Fibroblast of lung (primary cell): ENCODE measurements at regions not wholly inside any gene's neighbourhood (a gene's known extent, or its start where the extent isn't known, plus 50 kb on each side); places are given as distances from the start of the nearest gene placed in this dataset.

ENCODE experiments used
- DNase-seq, 2 donors: peaks; one replicate each; pipeline versions ENCODE4 v3.0.0 to v3.0.0-alpha.2; 2010; ENCODE audit warnings: low read depth in 2 of 2
- H2AFZ ChIP-seq: 2 replicates; pipeline ENCODE4 v1.5.1; 2012; ENCODE audit warnings: low read length, control low read depth, inconsistent platforms
- H3K27ac ChIP-seq: 2 replicates; pipeline ENCODE4 v1.5.1; 2011; ENCODE audit warnings: low read length, control low read depth; ENCODE audit not compliant: insufficient read depth
- H3K27me3 ChIP-seq: 2 replicates; pipeline ENCODE4 v1.5.1; 2011; ENCODE audit warnings: mild to moderate bottlenecking, low read length; ENCODE audit not compliant: control insufficient read depth, insufficient read depth
- H3K36me3 ChIP-seq: 2 replicates; pipeline ENCODE4 v1.5.1; 2011; ENCODE audit warnings: low read length; ENCODE audit not compliant: control insufficient read depth, insufficient read depth
- H3K4me1 ChIP-seq: 2 replicates; pipeline ENCODE4 v1.5.1; 2011; ENCODE audit warnings: low read length; ENCODE audit not compliant: control insufficient read depth, insufficient read depth; ENCODE audit errors: extremely low read depth
- H3K4me2 ChIP-seq: 2 replicates; pipeline ENCODE4 v1.5.1; 2011; ENCODE audit warnings: low read length, control low read depth; ENCODE audit not compliant: insufficient read depth; ENCODE audit errors: extremely low read depth
- H3K4me3 ChIP-seq, 4 experiments: fragments of 200-600 bp in 1 of 4; sonication (generic) in 1 of 4; replicated peaks in 1 of 4; 2 replicates each; pipeline ENCODE4 v1.5.1; 2011 to 2016; ENCODE audit warnings: low read length in 4 of 4, low read depth in 3 of 4, mild to moderate bottlenecking in 3 of 4, control low read depth in 2 of 4, inconsistent platforms in 1 of 4, mixed read lengths in 1 of 4; ENCODE audit not compliant: insufficient read depth in 1 of 4; ENCODE audit errors: control extremely low read depth in 1 of 4
- H3K79me2 ChIP-seq: 2 replicates; pipeline ENCODE4 v1.5.1; 2012; ENCODE audit warnings: mild to moderate bottlenecking, low read length, inconsistent platforms; ENCODE audit not compliant: control insufficient read depth, insufficient read depth
- H3K9ac ChIP-seq: 2 replicates; pipeline ENCODE4 v1.5.1; 2011; ENCODE audit warnings: mild to moderate bottlenecking, low read length, control low read depth; ENCODE audit not compliant: insufficient read depth
- H3K9me3 ChIP-seq: 2 replicates; pipeline ENCODE4 v1.5.1; 2012; ENCODE audit warnings: low read depth, low read length; ENCODE audit not compliant: control insufficient read depth, insufficient read depth
- H4K20me1 ChIP-seq: 2 replicates; pipeline ENCODE4 v1.5.1; 2011; ENCODE audit warnings: low read length; ENCODE audit not compliant: control insufficient read depth, insufficient read depth; ENCODE audit errors: extremely low read depth
- EZH2 ChIP-seq: IDR thresholded peaks from 2 replicates; pipeline ENCODE4 v1.5.1; 2012; ENCODE audit warnings: low read length, control low read depth, mild to moderate bottlenecking; ENCODE audit errors: missing control alignments
- TF ChIP-seq, protein P1 (sequence below), 2 donors: IDR thresholded peaks in 1 of 2; conservative IDR thresholded peaks in 1 of 2; 1 replicate in 1 of 2; 2 replicates in 1 of 2; pipeline ENCODE4 v1.5.1; 2011 to 2012; ENCODE audit warnings: low read length in 2 of 2, control low read depth in 1 of 2, inconsistent platforms in 1 of 2, low read depth in 1 of 2, mild to moderate bottlenecking in 1 of 2

GRCh38 chr3:151944356-151944755, 70.9 kb downstream of the SUCNR1 start:
- Histone ChIP-seq H3K9me3 (no peaks in the 10 kb centered on the region), H3K36me3 (no peaks in the 10 kb centered on the region), H3K27ac (no peak overlapping the region), H3K79me2 (no peaks in the 10 kb centered on the region), H3K4me2 (no peak overlapping the region), H3K4me1 (peaks cover 4% of the 10 kb centered on the region), H3K27me3 (no peaks in the 10 kb centered on the region), H2AFZ (no peak overlapping the region), H3K9ac (no peak overlapping the region), H3K4me3 (no peak overlapping the region), H4K20me1 (no peaks in the 10 kb centered on the region)
- DNase-seq: no peak
- TF ChIP-seq EZH2: no peak
- TF ChIP-seq, protein P1, sequence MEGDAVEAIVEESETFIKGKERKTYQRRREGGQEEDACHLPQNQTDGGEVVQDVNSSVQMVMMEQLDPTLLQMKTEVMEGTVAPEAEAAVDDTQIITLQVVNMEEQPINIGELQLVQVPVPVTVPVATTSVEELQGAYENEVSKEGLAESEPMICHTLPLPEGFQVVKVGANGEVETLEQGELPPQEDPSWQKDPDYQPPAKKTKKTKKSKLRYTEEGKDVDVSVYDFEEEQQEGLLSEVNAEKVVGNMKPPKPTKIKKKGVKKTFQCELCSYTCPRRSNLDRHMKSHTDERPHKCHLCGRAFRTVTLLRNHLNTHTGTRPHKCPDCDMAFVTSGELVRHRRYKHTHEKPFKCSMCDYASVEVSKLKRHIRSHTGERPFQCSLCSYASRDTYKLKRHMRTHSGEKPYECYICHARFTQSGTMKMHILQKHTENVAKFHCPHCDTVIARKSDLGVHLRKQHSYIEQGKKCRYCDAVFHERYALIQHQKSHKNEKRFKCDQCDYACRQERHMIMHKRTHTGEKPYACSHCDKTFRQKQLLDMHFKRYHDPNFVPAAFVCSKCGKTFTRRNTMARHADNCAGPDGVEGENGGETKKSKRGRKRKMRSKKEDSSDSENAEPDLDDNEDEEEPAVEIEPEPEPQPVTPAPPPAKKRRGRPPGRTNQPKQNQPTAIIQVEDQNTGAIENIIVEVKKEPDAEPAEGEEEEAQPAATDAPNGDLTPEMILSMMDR (conservative IDR thresholded peaks at IDR 0.05 in 1 of 2, IDR thresholded peaks at IDR 0.05 in 1 of 2; ENCODE audit: low read depth in 1 of 2, low read length in 2 of 2): no peak

GRCh38 chr3:151946606-151947005, 73.2 kb downstream of the SUCNR1 start:
- H3K27me3 ChIP-seq: no peaks in the 10 kb centered on the region
- no peak overlapping the region for H3K27ac ChIP-seq
- no peak overlapping the region for H3K4me2 ChIP-seq
- H3K79me2 ChIP-seq: no peaks in the 10 kb centered on the region
- no peak for TF ChIP-seq EZH2
- TF ChIP-seq, protein P1 (conservative IDR thresholded peaks at IDR 0.05 in 1 of 2, IDR thresholded peaks at IDR 0.05 in 1 of 2; ENCODE audit: low read depth in 1 of 2, low read length in 2 of 2): no peak
- H3K9me3 ChIP-seq: no peaks in the 10 kb centered on the region
- H3K36me3 ChIP-seq: no peaks in the 10 kb centered on the region
- no peaks in the 10 kb centered on the region for H3K4me1 ChIP-seq
- H3K9ac ChIP-seq: no peak overlapping the region
- no peaks in the 10 kb centered on the region for H4K20me1 ChIP-seq
- H3K4me3 ChIP-seq: no peak overlapping the region
- no peak for DNase-seq
- H2AFZ ChIP-seq: no peak overlapping the region

DNA sequence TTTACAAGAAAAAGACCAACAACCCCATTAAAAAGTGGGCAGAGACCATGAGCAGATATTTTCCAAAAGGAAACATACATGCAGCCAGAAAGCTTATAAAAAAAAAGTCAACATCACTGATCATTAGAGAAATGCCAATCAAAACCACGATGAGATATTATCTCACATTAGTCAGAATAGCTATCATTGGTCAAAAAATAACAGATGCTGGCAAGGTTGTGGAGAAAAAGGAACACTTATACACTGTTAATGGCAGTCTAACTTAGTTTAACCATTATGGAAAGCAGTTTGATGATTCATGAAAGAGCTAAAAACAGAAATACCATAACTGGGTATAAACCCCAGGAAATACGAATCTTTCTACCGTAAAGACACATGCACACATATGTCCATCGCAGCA, 76.3 kb downstream of the SUCNR1 start:
- no peaks in the 10 kb centered on the region for H3K79me2 ChIP-seq
- no peak overlapping the region for H3K4me2 ChIP-seq
- DNase-seq: no peak
- H3K9ac ChIP-seq: no peak overlapping the region
- H3K27ac ChIP-seq: no peak overlapping the region
- H3K9me3 ChIP-seq: no peaks in the 10 kb centered on the region
- no peaks in the 10 kb centered on the region for H4K20me1 ChIP-seq
- no peaks in the 10 kb centered on the region for H3K36me3 ChIP-seq
- no peak overlapping the region for H2AFZ ChIP-seq
- H3K4me3 ChIP-seq: no peak overlapping the region
- H3K27me3 ChIP-seq: no peaks in the 10 kb centered on the region
- TF ChIP-seq, protein P1 (conservative IDR thresholded peaks at IDR 0.05 in 1 of 2, IDR thresholded peaks at IDR 0.05 in 1 of 2; ENCODE audit: low read depth in 1 of 2, low read length in 2 of 2): no peak
- no peak for TF ChIP-seq EZH2
- H3K4me1 ChIP-seq: no peaks in the 10 kb centered on the region
